ENCODE measurements at regions not wholly inside any gene's neighbourhood (a gene's known extent, or its start where the extent isn't known, plus 50 kb on each side); places are given as distances from the start of the nearest gene placed in this dataset.

DNA sequence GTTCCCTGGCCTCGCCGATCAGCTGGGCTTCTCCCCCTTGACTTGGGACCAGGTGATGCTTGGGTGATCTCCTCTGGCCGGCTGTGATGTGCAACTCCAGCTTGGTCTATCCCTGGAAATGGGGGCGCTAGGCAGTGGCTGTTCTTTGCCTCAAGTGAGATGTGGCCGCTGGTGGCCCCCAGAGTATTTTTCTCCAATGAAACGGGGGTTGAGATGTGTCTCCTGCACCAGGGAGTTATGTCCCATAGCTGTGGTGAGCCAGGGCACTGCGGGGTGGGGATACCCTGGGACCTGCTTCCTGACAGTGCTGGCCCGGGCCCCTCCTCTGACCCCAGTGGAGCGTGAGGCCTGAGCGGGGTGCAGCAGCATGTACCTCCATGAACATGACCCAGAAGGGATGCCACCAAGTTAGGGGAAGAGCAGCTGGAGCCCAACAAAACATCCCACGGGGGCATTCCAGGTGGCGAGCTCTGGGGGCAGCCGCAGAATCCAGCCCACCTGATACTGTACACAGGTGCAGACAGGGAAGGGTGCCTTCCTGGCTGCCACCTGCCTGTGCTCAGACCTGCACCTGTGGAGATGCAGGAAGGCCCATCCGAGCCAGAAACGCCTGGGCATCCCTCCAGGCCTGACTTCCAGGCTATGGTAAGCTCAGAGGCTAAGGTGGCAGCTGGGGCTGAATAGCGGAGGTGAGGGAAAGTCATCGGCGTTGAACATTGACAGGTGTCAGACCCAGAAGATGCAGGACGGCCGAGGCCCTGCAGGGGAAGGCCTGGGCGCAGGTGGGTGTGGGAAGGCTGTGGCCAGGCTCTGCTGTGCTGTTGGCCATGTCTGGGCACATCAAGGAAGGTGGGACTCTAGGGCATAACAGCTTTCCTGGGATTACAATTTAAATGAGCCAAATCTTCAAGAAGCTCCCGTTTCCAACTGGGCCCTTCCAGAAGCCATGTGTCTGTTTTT, 97.3 kb downstream of the CTTN start:
- Histone ChIP-seq H3K27me3 (ENCODE audit: insufficient read depth, low read length) (peaks cover 5% of the 10 kb centered on the region), H3K4me1 (ENCODE audit: insufficient read depth, low read length) (no peaks in the 10 kb centered on the region), H3K9me3 (ENCODE audit: low read depth, low read length) (peaks cover 5% of the 10 kb centered on the region), H3K4me3 (ENCODE audit: insufficient read depth, low read length) (no peak overlapping the region), H3K36me3 (ENCODE audit: insufficient read depth, low read length) (no peaks in the 10 kb centered on the region), H3K27ac (ENCODE audit: low read depth, low read length) (no peak overlapping the region), H3K4me2 (ENCODE audit: insufficient read depth, low read length) (no peak overlapping the region), H3K79me2 (ENCODE audit: insufficient read depth, low read length) (no peaks in the 10 kb centered on the region), H4K20me1 (ENCODE audit: insufficient read depth, low read length) (no peaks in the 10 kb centered on the region), H2AFZ (ENCODE audit: low read length) (no peak overlapping the region)
- peak; percentile 58 for DNase-seq (ENCODE audit: insufficient read length, low spot score, missing footprints)
- TF ChIP-seq, protein P1, sequence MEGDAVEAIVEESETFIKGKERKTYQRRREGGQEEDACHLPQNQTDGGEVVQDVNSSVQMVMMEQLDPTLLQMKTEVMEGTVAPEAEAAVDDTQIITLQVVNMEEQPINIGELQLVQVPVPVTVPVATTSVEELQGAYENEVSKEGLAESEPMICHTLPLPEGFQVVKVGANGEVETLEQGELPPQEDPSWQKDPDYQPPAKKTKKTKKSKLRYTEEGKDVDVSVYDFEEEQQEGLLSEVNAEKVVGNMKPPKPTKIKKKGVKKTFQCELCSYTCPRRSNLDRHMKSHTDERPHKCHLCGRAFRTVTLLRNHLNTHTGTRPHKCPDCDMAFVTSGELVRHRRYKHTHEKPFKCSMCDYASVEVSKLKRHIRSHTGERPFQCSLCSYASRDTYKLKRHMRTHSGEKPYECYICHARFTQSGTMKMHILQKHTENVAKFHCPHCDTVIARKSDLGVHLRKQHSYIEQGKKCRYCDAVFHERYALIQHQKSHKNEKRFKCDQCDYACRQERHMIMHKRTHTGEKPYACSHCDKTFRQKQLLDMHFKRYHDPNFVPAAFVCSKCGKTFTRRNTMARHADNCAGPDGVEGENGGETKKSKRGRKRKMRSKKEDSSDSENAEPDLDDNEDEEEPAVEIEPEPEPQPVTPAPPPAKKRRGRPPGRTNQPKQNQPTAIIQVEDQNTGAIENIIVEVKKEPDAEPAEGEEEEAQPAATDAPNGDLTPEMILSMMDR (IDR thresholded peaks at IDR 0.05; ENCODE audit: extremely low read depth, low read depth, low read length): no peak

DNA sequence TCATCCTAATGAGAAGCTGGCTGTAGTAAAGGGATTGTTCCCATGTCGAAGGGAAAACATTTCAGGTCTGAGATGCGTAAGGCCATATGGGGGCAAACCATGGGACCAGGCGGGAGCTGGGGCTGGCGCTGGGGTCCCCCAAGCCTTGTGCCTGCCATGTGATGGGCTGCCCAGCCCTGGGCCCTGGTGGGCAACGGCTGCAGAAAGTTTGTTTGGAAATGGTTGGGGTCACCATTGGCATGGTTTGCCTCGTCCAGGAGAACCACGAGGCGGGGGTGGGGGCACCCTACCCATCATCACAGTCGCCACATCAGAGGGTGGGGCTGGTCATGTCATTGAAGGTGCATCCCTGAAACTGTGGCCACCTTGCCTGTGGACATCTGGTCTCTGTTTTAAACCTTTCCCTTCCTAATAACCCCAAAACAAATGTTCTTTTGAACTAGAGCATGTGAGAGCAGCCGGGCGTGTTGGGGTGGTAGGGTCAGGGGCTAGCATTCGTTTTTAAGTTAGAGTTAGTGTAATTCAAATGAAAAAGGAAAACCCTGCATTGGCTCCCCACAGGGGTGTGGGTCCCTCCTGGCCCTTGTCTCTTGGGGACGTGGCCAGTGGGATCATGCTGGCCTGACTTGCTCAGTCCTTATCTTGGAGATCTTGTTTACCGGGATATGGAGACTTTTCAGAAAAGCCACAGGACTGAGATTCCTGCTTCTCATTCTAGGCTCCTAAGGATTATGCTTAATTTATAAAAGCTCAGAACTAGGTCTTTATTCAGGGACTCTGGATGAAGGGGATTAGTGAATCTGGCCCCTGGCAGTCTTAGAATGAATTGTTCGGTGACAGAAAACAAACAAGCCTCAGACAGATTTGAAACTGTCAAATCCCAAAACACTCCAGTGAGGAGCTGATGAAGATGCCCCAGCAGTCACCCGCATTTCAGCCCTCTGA, 98.5 kb downstream of the CTTN start:
- H3K4me2 ChIP-seq (ENCODE audit: insufficient read depth, low read length): no peak overlapping the region
- no peaks in the 10 kb centered on the region for H4K20me1 ChIP-seq (ENCODE audit: insufficient read depth, low read length)
- H3K27me3 ChIP-seq (ENCODE audit: insufficient read depth, low read length): peaks cover 5% of the 10 kb centered on the region
- no peaks in the 10 kb centered on the region for H3K36me3 ChIP-seq (ENCODE audit: insufficient read depth, low read length)
- H3K27ac ChIP-seq (ENCODE audit: low read depth, low read length): no peak overlapping the region
- no peaks in the 10 kb centered on the region for H3K79me2 ChIP-seq (ENCODE audit: insufficient read depth, low read length)
- TF ChIP-seq, protein P1 (IDR thresholded peaks at IDR 0.05; ENCODE audit: extremely low read depth, low read depth, low read length): no peak
- no peaks in the 10 kb centered on the region for H3K9me3 ChIP-seq (ENCODE audit: low read depth, low read length)
- H2AFZ ChIP-seq (ENCODE audit: low read length): no peak overlapping the region
- no peak overlapping the region for H3K4me3 ChIP-seq (ENCODE audit: insufficient read depth, low read length)
- no peaks in the 10 kb centered on the region for H3K4me1 ChIP-seq (ENCODE audit: insufficient read depth, low read length)
- peak; percentile 74 for DNase-seq (ENCODE audit: insufficient read length, low spot score, missing footprints)

DNA sequence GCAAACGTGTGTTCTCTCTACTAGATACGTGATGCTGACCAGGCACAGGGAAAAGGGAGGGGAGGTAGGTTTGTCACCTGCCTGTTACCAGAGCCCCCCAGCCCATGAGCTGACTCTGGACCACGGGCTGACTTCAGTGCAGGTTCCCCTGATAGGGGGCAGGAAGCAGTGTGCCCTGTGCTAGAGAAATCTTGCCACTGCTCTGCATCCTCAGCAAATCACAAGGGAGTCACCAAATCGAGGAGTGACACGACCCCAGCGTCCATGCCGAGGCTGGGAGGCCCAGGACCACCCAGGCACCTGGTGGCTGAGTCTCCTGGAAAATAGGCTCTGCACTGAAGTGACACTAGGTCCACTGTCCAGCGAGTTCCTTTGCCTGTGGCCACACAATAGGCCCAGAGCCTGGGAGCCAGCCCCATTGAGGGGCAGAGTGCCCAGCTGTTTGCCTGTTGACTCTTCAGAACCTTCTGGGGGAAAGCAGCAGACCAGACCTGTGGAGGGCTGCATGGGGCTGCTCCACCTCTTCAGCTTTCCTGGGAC, 99.3 kb downstream of the CTTN start:
- Histone ChIP-seq H3K27me3 (ENCODE audit: insufficient read depth, low read length) (peaks cover 5% of the 10 kb centered on the region), H3K27ac (ENCODE audit: low read depth, low read length) (no peak overlapping the region), H3K4me1 (ENCODE audit: insufficient read depth, low read length) (no peaks in the 10 kb centered on the region), H4K20me1 (ENCODE audit: insufficient read depth, low read length) (no peaks in the 10 kb centered on the region), H3K4me2 (ENCODE audit: insufficient read depth, low read length) (no peak overlapping the region), H2AFZ (ENCODE audit: low read length) (no peak overlapping the region), H3K36me3 (ENCODE audit: insufficient read depth, low read length) (no peaks in the 10 kb centered on the region), H3K4me3 (ENCODE audit: insufficient read depth, low read length) (no peak overlapping the region), H3K79me2 (ENCODE audit: insufficient read depth, low read length) (no peaks in the 10 kb centered on the region), H3K9me3 (ENCODE audit: low read depth, low read length) (no peaks in the 10 kb centered on the region)
- TF ChIP-seq, protein P1 (IDR thresholded peaks at IDR 0.05; ENCODE audit: extremely low read depth, low read depth, low read length): no peak
- DNase-seq (ENCODE audit: insufficient read length, low spot score, missing footprints): peak; percentile 53

Data from osteoblast (primary cell).